ENCODE measurements at regions not wholly inside any gene's neighbourhood (a gene's known extent, or its start where the extent isn't known, plus 50 kb on each side); places are given as distances from the start of the nearest gene placed in this dataset.

DNA sequence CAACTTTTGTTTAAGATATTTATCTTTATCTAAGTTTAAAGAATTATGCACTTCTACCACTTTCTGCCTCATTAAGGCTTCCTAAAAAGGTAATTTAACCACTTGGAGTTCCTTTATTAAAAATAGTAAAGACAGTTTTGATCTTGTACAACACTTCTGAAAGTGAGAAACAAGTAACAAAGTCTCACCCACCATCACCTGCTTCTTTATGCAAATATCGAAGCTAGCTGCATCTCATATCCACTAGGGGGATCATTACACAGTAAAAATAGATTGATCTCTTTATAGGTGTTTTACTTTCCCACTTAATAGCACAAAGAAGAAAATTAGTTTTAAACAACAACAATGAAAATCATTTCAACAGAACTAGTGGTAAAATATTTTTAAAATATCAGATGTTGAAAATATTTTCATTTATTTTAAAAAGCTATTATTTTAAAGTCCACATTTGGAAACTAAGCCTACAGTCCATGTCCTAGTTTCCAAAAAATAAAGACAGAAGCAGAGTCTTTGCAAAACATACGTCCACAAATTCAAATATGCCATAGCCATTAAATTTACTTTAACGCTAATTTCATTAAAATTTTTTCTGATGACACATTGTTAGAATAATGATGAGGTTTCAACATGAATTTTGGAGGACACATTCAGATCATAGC, 160.0 kb upstream of the SOX5 start:
- TF ChIP-seq POLR2A (IDR thresholded peaks at IDR 0.05): no peak
- TF ChIP-seq, protein P1, sequence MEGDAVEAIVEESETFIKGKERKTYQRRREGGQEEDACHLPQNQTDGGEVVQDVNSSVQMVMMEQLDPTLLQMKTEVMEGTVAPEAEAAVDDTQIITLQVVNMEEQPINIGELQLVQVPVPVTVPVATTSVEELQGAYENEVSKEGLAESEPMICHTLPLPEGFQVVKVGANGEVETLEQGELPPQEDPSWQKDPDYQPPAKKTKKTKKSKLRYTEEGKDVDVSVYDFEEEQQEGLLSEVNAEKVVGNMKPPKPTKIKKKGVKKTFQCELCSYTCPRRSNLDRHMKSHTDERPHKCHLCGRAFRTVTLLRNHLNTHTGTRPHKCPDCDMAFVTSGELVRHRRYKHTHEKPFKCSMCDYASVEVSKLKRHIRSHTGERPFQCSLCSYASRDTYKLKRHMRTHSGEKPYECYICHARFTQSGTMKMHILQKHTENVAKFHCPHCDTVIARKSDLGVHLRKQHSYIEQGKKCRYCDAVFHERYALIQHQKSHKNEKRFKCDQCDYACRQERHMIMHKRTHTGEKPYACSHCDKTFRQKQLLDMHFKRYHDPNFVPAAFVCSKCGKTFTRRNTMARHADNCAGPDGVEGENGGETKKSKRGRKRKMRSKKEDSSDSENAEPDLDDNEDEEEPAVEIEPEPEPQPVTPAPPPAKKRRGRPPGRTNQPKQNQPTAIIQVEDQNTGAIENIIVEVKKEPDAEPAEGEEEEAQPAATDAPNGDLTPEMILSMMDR (IDR thresholded peaks at IDR 0.05): peak; percentile 31 to 54 (median 33)
